HepG2 (cell line): ENCODE measurements at regions not wholly inside any gene's neighbourhood (a gene's known extent, or its start where the extent isn't known, plus 50 kb on each side); places are given as distances from the start of the nearest gene placed in this dataset.
A peak's percentile ranks its signal among the peaks of the same experiment; 100 is the strongest.

Source experiments
- ATAD3A ChIP-seq: sonication (generic); formaldehyde crosslinking; IDR thresholded peaks from 2 replicates; pipeline ENCODE4 v1.4.0; 2020; ENCODE audit warnings: missing genetic modification reagents
- ATF7-NPFF ChIP-seq: sonication (generic); formaldehyde crosslinking; IDR thresholded peaks from 2 replicates; pipeline ENCODE4 v1.8.1; 2023; ENCODE audit warnings: mild to moderate bottlenecking, low read depth, missing genetic modification reagents, moderate library complexity
- CSRNP1 ChIP-seq: sonication (generic); formaldehyde crosslinking; IDR thresholded peaks from 2 replicates; pipeline ENCODE4 v1.8.1; 2023; ENCODE audit warnings: mild to moderate bottlenecking, missing genetic modification reagents
- FOXO4 ChIP-seq: sonication (generic); formaldehyde crosslinking; conservative IDR thresholded peaks from 2 replicates; pipeline ENCODE4 v1.8.1; 2023; ENCODE audit warnings: missing genetic modification reagents
- HNF4G ChIP-seq, 2 experiments: sonication (generic) in 1 of 2; formaldehyde crosslinking in 1 of 2; IDR thresholded peaks; 2 replicates each; pipeline versions ENCODE4 v1.4.0 to v1.6.1; 2011 to 2020; ENCODE audit warnings: borderline replicate concordance in 2 of 2, low read depth in 2 of 2, mild to moderate bottlenecking in 2 of 2, low read length in 1 of 2, missing genetic modification reagents in 1 of 2, moderate library complexity in 1 of 2
- MLX ChIP-seq: IDR thresholded peaks from 2 replicates; pipeline ENCODE4 v1.6.1; 2016
- MYPOP ChIP-seq: sonication (generic); formaldehyde crosslinking; IDR thresholded peaks from 2 replicates; pipeline ENCODE4 v1.8.1; 2023; ENCODE audit warnings: mild to moderate bottlenecking, moderate library complexity, missing genetic modification reagents
- NBN ChIP-seq: fragments of 450-650 bp; conservative IDR thresholded peaks from 2 replicates; pipeline ENCODE4 v1.6.1; 2017
- PCBP1 ChIP-seq: fragments of 200-400 bp; formaldehyde crosslinking; IDR thresholded peaks from 2 replicates; pipeline ENCODE4 v1.6.1; 2017; ENCODE audit warnings: mild to moderate bottlenecking, low read depth, low read length, borderline replicate concordance
- RFX3 ChIP-seq: IDR thresholded peaks from 2 replicates; pipeline ENCODE4 v1.6.1; 2016; ENCODE audit warnings: missing biosample characterization, missing genetic modification reagents
- SALL1 ChIP-seq: sonication (generic); formaldehyde crosslinking; IDR thresholded peaks from 2 replicates; pipeline ENCODE4 v1.8.0; 2022; ENCODE audit warnings: mild to moderate bottlenecking, missing genetic modification reagents
- SMARCE1 ChIP-seq: fragments of 450-650 bp; IDR thresholded peaks from 2 replicates; pipeline ENCODE4 v1.6.1; 2017; ENCODE audit warnings: borderline replicate concordance
- SP4 ChIP-seq: sonication (generic); formaldehyde crosslinking; IDR thresholded peaks from 2 replicates; pipeline ENCODE4 v1.8.1; 2023; ENCODE audit warnings: mild to moderate bottlenecking, missing genetic modification reagents
- SRSF1 ChIP-seq: fragments of 200-400 bp; formaldehyde crosslinking; optimal IDR thresholded peaks from 2 replicates; pipeline ENCODE3; 2017; ENCODE audit warnings: mild to moderate bottlenecking, low read depth, low read length, moderate library complexity
- ZBTB43 ChIP-seq: sonication (generic); formaldehyde crosslinking; conservative IDR thresholded peaks from 2 replicates; pipeline ENCODE4 v1.4.0; 2020; ENCODE audit warnings: missing genetic modification reagents
- ZNF30 ChIP-seq: sonication (generic); formaldehyde crosslinking; IDR thresholded peaks from 2 replicates; pipeline ENCODE4 v1.5.0; 2020; ENCODE audit warnings: mild to moderate bottlenecking, missing genetic modification reagents
- ZNF331 ChIP-seq: sonication (generic); formaldehyde crosslinking; IDR thresholded peaks from 2 replicates; pipeline ENCODE4 v1.4.0; 2020; ENCODE audit warnings: missing genetic modification reagents
- ZNF468 ChIP-seq: sonication (generic); formaldehyde crosslinking; IDR thresholded peaks from 2 replicates; pipeline ENCODE4 v1.8.0; 2022; ENCODE audit warnings: mild to moderate bottlenecking, moderate library complexity, missing genetic modification reagents
- ZNF512B ChIP-seq: sonication (generic); formaldehyde crosslinking; IDR thresholded peaks from 2 replicates; pipeline ENCODE4 v1.5.1; 2020; ENCODE audit warnings: missing genetic modification reagents, mild to moderate bottlenecking, borderline replicate concordance
- ZNF816 ChIP-seq: sonication (generic); formaldehyde crosslinking; IDR thresholded peaks from 2 replicates; pipeline ENCODE4 v1.8.0; 2022; ENCODE audit warnings: missing genetic modification reagents, mild to moderate bottlenecking, borderline replicate concordance
- ZSCAN21 ChIP-seq: sonication (generic); formaldehyde crosslinking; IDR thresholded peaks from 2 replicates; pipeline ENCODE4 v1.8.0; 2022; ENCODE audit warnings: mild to moderate bottlenecking, missing genetic modification reagents, moderate library complexity, borderline replicate concordance

- TF ChIP-seq ZNF512B (CRISPR knock-in tag) (0 out of 2 replicates have a peak, but pooled peaks have one; percentile 19), CSRNP1 (no peak), MLX (CRISPR knock-in tag) (no peak), ZNF331 (CRISPR knock-in tag) (peak; percentile 78; the same call in 1 of the 2 replicates), RFX3 (no peak), ZNF30 (CRISPR knock-in tag) (no peak), SALL1 (CRISPR knock-in tag) (peak; percentile 50), ATF7-NPFF (CRISPR knock-in tag) (no peak; the same call in 1 of the 2 replicates), ATAD3A (no peak), FOXO4 (CRISPR knock-in tag) (no peak), NBN (no peak), ZBTB43 (CRISPR knock-in tag) (no peak), ZNF468 (no peak), ZNF816 (CRISPR knock-in tag) (no peak), PCBP1 (0 out of 2 replicates have a peak, but pooled peaks have one; percentile 36), SP4 (peak; percentile 48; the same call in 1 of the 2 replicates), ZSCAN21 (CRISPR knock-in tag) (0 out of 2 replicates have a peak, but pooled peaks have one; percentile 46), MYPOP (peak; percentile 57; the same call in 1 of the 2 replicates), HNF4G (IDR thresholded peaks at IDR 0.05; ENCODE audit: borderline replicate concordance, low read depth, low read length) (peak; percentile 49; the same call in 1 of the 2 replicates), HNF4G (CRISPR knock-in tag; IDR thresholded peaks at IDR 0.05; ENCODE audit: borderline replicate concordance, low read depth) (peak; percentile 78), SMARCE1 (no peak), SRSF1 (no peak)
These were observed 738.1 kb upstream of the GJE1 start (continued) for GRCh38 chr6:141394565-141395051.
